NB4 (cell line): ENCODE measurements at regions not wholly inside any gene's neighbourhood (a gene's known extent, or its start where the extent isn't known, plus 50 kb on each side); places are given as distances from the start of the nearest gene placed in this dataset.

Source experiments
- CTCF ChIP-seq: IDR thresholded peaks from one replicate; pipeline ENCODE4 v1.5.1; 2012; ENCODE audit warnings: low read depth, low read length
- POLR2A ChIP-seq: IDR thresholded peaks from 2 replicates; pipeline ENCODE4 v1.6.1; 2011; ENCODE audit warnings: mild to moderate bottlenecking; ENCODE audit not compliant: insufficient read length; ENCODE audit errors: extremely low read depth

DNA sequence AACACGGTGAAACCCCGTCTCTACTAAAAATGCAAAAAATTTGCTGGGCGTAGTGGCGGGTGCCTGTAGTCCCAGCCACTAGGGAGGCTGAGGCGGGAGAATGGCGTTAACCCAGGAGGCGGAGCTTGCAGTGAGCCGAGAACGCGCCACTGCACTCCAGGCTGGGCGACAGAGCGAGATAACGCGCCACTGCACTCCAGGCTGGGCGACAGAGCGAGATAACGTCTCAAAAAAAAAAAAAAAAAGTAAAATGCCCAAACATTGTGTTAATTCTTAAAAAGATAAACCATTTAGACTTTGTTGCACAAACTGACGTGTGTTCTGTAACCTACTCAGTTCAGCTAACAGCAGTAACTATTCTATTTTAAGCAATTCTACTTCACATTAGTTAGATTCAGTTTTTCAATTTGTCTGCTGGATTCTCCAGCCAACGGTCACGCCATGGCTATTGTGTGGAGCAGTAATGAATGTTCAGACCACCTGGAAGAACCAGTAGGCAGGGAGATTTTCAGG, 119.3 kb upstream of the MAN2A1 start:
- TF ChIP-seq POLR2A (no peak), CTCF (no peak)
